ENCODE measurements at regions not wholly inside any gene's neighbourhood (a gene's known extent, or its start where the extent isn't known, plus 50 kb on each side); places are given as distances from the start of the nearest gene placed in this dataset.
A peak's percentile ranks its signal among the peaks of the same experiment; 100 is the strongest.

DNA sequence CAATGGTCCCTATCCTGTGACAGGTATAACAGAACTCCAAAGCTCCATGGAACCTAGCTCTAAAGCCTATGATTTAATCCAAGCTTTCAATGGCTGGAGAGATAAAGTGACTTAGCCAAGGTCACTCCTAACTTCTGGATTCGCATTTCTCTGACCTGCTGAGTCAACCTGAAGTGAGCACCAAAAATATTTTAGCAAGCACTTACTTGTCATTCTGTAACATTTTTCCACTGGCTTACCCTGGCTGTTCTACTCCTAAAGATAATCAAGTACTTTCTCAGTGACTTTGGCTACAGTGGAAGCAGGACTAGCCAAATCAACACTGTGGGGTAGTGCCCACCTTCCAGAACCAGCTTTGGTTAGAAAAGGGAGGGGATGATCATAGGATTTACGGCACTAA lies 188.3 kb downstream of the OGFRL1 start:
- no peak for DNase-seq (ENCODE audit: low read depth in 4 of 4, low spot score in 3 of 4)

DNA sequence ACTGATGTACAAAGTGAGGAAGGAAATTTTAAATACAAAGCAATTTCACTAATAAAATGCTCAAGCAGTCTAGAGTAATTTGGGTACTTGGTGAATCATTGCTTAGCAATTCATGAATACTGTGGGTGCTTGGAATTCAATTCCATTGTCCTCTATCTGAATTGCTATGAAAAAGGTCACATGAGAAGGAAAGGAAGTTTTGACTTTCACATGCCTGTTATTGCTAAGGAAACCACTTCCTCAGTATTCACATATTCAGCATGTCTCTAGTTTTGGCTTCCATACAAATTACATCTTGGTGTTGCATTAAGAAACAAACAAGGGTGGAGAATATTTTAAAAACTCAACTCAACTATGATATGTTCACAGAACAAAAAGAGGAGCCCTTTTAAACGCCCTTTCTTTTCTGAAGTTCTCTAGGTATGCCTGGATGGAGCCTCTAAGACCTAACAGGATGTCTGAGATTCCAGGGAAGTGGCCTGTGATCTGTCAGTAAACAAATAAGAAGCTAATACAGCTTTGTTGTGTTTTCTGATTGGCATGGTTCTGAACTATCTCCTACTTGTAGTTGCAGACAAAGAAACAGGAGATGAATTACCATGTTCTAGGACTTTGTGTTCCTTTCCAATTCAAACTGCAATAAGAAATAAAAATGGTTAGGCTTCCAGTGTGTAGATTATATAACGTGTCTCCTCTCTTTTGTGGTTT lies 190.4 kb downstream of the OGFRL1 start:
- DNase-seq (ENCODE audit: low read depth in 4 of 4, low spot score in 3 of 4), result no peak

DNA sequence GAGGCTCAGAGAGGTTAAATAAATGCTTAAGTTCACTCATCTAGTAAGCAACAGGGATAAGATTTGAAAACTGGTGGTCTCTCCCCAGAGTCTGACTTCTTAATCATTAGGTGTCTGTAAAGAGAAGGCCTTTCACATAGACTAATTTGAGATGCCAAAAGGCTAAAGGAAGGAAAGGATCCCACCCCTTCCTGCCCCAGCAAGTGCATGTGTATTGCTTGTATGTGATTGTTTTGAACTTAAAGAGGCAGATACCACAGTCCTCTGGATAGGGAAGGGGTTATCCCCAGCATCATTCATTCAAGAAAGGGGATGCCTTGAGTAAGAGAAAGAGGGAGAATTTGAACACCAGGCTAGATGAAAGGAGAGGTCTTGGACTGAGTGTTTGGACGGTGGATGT lies 192.0 kb downstream of the OGFRL1 start:
- DNase-seq (ENCODE audit: low read depth in 4 of 4, low spot score in 3 of 4), result no peak

DNA sequence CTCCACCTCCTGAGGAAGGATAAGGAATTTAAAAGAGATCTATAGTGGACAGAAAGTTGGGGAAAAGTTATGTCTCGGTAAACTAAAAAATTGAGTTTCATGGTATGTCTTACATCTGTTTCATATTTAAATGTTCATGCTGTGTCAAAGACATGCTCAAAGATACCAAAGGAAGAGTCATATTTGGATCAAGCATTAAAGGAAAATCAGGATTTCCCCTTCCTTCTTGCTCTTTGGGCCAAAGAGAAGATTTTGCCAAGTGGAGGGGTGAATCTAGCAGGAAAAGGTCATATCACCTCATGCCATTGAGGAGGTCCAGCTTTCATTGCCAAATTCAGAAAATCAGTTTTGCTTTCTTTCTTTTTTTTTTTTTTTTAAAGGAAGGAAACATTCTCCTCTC lies 192.4 kb downstream of the OGFRL1 start:
- no peak for DNase-seq (ENCODE audit: low read depth in 4 of 4, low spot score in 3 of 4)

DNA sequence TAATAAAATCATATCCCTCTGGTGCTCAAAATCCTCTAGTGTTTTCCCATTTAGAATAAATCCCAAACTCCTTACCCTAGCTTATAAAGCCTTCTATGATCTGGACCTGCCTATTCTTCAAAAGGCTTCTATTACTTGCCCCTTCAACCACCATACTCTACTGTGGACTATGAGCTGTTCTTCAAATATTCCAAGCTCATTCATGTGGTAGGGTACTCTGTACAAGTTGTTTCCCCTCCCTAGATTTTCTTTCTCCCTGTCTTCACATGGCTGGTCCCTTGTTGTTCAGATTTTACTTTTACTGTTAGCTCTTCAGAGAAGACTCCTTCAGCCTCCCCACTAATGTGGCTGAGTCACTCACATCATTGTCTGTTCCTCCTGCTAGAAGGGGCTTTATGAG lies 193.2 kb downstream of the OGFRL1 start:
- no peak for DNase-seq (ENCODE audit: low read depth in 4 of 4, low spot score in 3 of 4)

DNA sequence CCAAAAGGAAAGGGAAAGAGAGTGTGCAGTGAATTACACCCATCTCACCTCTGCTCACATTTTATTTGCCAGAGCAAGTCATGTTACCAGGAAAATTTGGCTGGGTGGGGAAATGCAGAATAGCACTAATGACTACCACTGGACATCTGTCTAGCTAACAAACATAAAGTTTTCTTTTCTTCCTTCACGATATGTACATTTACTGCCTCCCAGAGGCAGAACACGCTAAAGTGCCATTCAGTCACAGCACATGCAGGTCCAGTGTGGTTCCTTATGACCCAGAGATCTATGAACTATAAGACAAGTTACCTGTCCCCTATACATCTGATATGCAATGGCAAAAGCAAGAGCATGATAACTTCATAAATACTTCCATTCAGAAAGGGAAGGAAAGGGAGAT lies 194.1 kb downstream of the OGFRL1 start:
- no peak for DNase-seq (ENCODE audit: low read depth in 4 of 4, low spot score in 3 of 4)

DNA sequence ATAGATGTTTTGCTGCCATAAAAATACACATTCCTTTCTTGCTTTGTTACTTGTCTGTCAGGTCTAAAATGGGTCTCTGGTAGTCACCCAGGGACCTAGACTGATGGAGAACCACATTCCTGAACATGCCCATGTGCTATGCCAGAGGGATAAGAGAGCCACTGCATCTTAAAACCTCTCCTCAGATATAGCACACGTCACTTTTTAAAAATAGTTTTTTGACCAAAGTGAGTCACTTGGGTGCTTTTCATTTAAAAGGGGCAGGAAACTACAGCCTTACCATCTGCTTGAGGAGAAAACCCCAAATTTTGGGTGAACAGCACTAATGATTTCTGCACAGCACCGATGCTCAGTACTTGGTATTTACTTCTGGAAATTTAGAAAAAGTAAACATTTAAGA lies 197.8 kb downstream of the OGFRL1 start:
- no peak for DNase-seq (ENCODE audit: low read depth in 4 of 4, low spot score in 3 of 4)

DNA sequence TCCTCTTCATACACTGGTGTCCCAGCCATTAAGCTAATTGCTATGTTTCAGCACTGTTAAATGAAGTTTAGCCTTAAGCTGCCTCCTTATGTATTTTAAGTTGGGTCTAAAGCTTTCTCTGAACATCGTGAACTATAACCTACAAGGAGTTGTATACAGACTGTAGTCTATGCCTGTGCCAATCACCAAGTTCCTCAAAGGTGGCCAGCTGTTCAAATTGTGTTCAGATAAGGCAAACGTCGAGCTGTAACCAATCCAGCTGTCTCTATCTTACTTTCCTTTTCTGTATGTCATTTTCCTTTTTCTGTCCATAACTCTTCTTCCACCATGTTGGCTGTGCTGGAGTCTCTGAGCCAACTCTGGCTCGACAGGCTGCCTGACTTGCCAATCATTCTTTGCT lies 199.6 kb downstream of the OGFRL1 start:
- DNase-seq (ENCODE audit: low read depth in 4 of 4, low spot score in 3 of 4), result no peak

DNA sequence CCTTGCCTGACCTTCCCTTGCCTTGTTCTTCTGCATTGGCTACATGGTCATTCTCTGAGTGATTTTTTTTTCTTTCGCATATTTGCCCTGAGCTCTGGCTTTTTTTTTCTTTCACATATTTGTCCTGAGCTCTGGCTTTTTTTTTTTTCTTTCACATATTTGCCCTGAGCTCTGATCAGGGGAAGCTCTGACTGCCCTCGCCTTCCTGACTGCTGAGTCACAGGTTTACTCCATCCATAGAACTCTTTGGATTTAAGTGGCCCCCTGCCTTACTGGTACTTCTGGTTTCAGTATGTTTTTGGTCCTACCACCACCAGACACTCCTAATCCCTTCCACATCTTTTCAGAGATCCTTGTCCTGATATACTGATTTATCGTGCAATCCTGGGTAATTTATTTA lies 201.1 kb downstream of the OGFRL1 start:
- DNase-seq (ENCODE audit: low read depth in 4 of 4, low spot score in 3 of 4), result no peak

DNA sequence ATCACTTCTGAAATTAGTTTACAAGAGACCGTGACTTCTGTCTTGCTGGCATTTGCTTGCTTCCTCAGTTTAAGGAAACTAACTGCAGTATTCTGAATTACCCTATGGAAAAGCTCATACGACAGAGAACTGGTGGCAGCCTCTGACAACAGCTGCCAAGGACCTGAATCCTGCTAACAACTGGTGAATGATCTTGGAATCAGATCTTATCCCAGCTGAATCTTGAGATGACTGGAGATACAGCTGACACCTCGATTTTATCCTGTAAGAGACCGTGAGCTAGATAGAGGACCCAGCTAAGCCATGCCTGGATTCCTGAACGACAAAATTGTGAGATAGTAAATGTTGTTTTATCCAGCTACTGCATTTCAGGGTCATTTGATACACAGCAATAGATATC lies 202.3 kb downstream of the OGFRL1 start:
- no peak for DNase-seq (ENCODE audit: low read depth in 4 of 4, low spot score in 3 of 4)

DNA sequence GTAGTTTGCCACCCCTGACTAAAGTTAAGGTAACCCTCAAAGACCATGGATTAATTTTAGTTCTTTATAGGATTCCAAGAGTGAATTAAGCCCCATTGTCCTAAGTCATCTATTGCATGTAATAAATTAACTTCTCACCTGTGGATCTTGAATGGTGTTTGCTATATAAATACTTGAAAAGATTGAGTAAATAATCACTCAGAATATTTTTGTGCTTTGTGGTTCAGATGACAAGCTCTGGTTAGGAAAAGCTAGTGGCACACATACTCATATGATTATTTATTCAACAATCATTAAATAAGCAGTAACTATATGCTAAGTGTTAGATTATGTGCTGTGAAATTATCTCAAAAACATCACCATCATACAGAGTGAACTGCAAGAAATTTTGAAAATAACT lies 203.2 kb downstream of the OGFRL1 start:
- no peak for DNase-seq (ENCODE audit: low read depth in 4 of 4, low spot score in 3 of 4)

DNA sequence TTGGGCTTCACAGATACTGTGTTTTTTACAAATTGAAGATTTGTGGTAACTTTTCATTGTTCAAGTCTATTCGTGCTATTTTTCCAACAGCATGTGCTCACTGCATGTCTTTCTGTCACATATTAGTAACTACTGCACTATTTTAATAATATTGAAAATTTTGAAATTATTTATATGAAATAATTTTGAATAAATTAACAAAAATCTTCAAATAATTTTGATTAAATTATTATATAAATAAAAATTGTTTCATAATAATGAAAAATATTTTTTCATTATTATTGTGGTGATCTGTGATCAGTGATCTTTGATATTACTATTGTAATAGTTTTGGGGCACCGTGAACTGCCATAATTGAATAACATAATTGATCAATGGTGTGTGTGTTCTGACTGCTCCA lies 204.1 kb downstream of the OGFRL1 start:
- DNase-seq (ENCODE audit: low read depth in 4 of 4, low spot score in 3 of 4), result no peak

DNA sequence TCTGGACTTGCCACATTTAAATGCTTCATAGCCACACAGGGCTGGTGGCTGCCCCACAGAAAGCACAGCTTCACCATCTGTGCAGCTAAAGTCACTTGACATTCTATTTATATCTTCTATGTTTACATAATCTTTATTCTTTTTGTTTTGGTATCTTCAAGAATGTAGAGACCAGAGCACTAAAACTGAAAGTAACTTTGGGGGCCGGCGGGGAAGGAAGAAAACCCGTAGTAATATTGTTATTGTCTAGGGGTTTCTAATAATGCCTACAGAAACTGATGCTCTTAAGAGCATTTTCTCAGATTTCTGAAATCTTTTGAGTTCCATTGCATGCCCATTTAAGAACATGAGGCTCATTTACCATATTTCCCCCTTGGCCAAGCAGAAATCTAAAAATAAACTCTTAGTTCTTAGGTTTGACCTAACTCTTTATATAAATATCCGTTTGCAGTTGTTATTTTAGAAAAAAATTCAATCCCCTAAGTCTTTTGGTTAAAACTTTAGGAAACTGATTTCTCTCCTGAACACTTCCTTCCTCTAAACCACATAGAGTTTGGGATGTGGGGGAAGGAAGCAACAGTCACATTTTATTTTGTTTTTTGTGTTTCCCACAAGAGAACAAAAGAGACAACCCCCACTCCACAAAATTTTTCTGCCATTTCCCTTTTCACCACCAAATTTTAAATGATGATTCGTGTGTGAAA lies 207.6 kb downstream of the OGFRL1 start:
- no peak for DNase-seq (ENCODE audit: low read depth in 4 of 4, low spot score in 3 of 4)

DNA sequence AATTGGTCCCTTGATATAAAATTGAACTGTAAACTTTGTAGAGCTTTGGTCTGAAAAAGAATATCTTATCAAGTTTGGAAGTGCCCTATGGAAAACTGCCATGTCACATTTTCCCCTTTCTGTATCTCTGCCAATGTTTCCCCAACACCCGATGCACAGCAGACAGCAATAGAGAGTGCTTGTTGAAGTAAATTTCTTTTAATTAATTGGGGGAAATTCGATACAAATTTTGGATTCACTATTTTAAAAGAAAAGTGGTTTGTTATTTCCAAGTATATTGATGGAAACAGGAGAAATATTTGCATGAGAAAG lies 208.1 kb downstream of the OGFRL1 start:
- DNase-seq (ENCODE audit: low read depth in 4 of 4, low spot score in 3 of 4), result no peak

DNA sequence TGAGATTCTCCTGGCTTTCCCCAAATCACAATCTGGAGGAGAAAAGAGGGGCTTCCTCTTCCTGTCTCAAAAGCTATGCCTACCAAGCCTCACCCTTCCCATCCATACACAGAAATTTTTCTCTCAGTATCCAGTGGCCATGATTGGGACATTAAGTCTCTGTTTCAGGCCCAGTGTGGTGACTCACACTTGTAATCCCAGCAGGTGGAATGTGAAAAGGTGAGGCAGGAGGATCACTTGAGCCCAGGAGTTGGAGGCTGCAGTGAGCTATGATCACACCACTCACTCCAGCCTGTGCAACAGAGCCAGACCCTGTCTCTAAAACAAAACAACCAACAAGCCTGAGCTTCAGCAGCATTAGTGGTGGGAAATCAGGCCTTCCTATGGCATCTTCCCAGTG lies 210.0 kb downstream of the OGFRL1 start:
- DNase-seq (ENCODE audit: low read depth in 4 of 4, low spot score in 3 of 4), result no peak

DNA sequence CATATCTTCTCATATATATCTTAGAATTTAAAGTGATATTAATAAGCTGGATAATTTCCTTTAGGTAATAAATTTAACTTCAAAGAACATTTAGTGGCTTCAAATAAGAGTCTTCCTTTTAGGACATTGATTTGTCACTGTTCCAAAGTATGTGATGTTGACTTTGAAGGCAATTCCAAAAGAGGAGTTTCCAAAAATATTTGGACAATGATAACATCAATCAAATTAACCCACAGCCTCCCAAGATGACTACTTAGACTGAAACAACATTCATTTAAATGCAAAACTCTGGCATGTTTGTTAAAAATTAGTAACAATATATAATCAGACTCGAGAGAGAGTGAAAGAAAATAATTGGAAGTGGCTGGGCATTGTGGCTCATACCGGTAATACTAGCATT lies 211.1 kb downstream of the OGFRL1 start:
- DNase-seq (ENCODE audit: low read depth in 4 of 4, low spot score in 3 of 4), result no peak

DNA sequence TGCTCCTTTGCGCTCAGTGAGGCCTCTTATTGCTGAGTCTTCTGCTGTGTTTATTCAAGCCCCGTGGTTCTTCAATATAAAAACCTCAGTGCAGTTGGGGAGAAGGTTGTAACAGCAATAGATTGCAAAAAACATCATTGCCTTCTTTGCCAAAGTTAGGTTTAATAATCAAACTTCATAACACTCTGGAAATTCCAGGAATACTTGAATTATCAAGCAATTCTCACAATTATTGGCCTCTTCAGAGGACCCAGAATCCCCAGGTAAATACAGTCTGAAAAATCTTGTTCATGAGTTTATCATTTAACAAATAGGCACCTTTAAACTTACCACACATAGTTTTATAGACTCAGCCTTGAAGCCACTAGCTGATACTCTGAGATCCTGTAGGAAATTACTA lies 213.6 kb downstream of the OGFRL1 start:
- DNase-seq (ENCODE audit: low read depth in 4 of 4, low spot score in 3 of 4), result no peak

DNA sequence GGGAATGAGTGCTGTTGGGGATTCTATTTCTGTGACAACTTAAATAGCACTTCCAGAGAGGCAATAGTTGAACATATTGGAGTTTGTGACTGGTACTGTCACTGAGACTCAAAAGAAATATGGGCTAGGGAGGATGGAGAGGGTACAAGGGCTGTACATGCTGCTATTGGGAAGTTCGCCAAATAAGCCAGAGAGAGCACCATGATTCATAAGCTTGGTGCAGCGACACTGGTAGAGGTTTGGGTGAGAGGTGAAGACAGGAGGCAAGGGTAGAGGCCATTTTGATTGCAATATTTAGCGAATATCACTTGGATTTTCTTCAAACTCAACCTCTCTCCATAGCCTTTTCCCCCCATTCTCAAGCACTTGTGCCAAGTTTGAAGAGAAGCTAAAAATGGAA lies 214.3 kb downstream of the OGFRL1 start:
- DNase-seq (ENCODE audit: low read depth in 4 of 4, low spot score in 3 of 4), result no peak

DNA sequence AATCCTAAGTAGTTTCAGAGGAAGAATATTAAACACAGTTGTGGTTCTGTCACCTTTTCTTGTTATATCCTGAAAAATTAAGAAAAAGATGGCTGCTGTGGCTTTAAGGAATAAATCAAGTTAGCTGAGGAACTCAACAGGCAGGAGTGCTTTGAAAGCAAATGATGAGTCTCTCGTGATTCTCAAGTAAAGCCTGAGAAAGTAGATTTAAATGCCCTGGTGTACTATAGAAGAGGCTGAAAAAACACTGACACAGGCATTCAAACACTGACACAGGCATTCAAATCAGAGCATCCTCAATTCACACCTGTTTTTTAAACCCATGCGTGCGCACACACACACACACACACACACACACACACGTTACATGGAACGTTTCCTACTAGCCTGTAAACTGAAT lies 218.6 kb downstream of the OGFRL1 start:
- no peak for DNase-seq (ENCODE audit: low read depth in 4 of 4, low spot score in 3 of 4)

DNA sequence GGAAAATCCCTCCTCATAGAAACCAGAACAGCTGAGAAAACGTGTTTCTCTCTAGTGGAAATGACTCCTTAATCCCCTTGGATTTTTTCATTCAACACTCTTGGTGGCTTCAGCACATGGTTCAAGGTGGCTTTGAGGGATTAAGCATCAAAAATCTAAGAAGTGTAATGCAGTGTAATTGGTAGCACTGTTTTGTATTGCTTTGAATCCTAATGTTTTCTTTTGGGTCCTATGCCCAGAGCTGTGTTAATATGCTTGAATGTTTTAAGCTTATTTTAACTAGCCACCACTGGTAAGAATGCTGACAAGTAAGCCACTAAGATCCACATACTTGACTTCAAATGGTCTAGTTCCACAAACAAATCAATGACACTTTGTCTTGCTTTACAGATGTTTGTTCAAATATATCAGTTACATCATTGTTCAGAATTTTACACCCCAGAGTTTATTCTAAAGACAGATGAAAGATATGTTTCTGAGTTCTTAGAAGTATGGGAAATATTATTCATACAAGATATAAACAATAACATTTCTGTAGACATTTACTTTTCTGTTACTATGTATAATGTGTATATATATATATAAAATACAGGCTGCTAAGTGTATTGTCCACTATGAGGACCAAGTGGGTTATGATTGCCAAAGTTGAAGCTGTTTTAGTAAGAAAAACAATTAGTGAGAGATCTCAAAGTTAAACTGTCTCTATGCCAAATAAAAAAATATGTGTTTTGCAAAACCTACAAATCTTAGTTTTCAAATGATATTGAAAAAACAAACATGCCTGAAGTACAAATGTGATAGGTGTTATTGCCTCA lies 220.8 kb downstream of the OGFRL1 start:
- DNase-seq (ENCODE audit: low read depth in 4 of 4, low spot score in 3 of 4), result no peak

DNA sequence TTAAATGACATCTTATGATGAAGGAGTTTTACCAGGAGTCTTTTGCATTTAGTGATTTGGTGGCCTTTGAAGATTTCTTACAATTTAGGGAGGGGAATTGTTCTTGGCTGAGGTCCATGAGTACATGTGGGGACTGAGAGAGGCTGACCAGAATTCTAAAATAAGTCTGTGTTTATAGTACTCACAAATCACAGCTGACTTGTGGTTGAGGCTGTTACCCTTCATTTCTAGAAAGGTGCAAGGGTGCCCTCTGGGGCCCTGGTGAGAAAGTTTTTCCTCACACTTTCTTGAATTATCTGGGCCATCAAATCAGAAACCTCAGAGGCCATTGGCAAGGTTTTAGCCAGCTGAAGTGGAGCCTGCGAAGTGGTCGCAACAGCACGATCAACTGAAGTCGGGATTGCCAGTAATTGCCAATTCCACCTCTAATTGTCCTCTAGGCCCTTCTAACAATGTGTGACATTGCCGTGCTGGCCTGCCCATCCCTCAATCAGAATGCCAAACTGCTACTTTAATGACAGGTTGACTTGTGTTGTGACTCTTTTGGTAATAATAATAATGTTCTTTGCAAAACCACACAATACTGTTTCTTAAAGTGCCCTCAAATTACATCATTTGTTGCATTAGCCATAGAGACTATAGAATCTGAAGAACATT lies 221.6 kb downstream of the OGFRL1 start:
- DNase-seq (ENCODE audit: low read depth in 4 of 4, low spot score in 3 of 4), result peak; percentile 42 to 70 (median 53)
